Endothelial cell of umbilical vein (primary cell): ENCODE measurements at regions not wholly inside any gene's neighbourhood (a gene's known extent, or its start where the extent isn't known, plus 50 kb on each side); places are given as distances from the start of the nearest gene placed in this dataset.

Experiments
- CTCF ChIP-seq, 2 donors: IDR thresholded peaks; 1 replicate in 1 of 2; 2 replicates in 1 of 2; pipeline ENCODE4 v1.5.1; 2011; ENCODE audit warnings: low read length in 2 of 2, mild to moderate bottlenecking in 2 of 2, moderate library complexity in 2 of 2, control low read depth in 1 of 2, inconsistent platforms in 1 of 2, low read depth in 1 of 2; ENCODE audit not compliant: insufficient read depth in 1 of 2; ENCODE audit errors: extremely low read depth in 1 of 2
- JUN ChIP-seq: IDR thresholded peaks from 2 replicates; pipeline ENCODE4 v1.6.1; 2011; ENCODE audit warnings: borderline replicate concordance, low read depth; ENCODE audit not compliant: insufficient read length, insufficient read depth
- MAX ChIP-seq: IDR thresholded peaks from 2 replicates; pipeline ENCODE4 v1.6.1; 2011; ENCODE audit not compliant: insufficient read depth, insufficient read length
- POLR2A ChIP-seq: IDR thresholded peaks from 2 replicates; pipeline ENCODE4 v1.6.1; 2012; ENCODE audit warnings: low read depth, mild to moderate bottlenecking, control low read depth, low read length
- POLR2AphosphoS5 ChIP-seq: IDR thresholded peaks from 2 replicates; pipeline ENCODE4 v1.6.1; 2012; ENCODE audit warnings: low read depth, mild to moderate bottlenecking, control low read depth, low read length, moderate library complexity; ENCODE audit not compliant: insufficient read depth

- TF ChIP-seq JUN, result no peak
- no peak for TF ChIP-seq CTCF (IDR thresholded peaks at IDR 0.05; ENCODE audit: extremely low read depth in 1 of 2, insufficient read depth in 1 of 2, low read depth in 1 of 2, low read length in 2 of 2)
- no peak for TF ChIP-seq POLR2AphosphoS5
- TF ChIP-seq MAX, result no peak
- TF ChIP-seq POLR2A, result no peak
Measured at GRCh38 chr10:78358351-78358750, 324.7 kb downstream of the RPS24 start.
